Sciatic nerve (tissue), 2 donors: ENCODE measurements at regions not wholly inside any gene's neighbourhood (a gene's known extent, or its start where the extent isn't known, plus 50 kb on each side); places are given as distances from the start of the nearest gene placed in this dataset.
A peak's percentile ranks its signal among the peaks of the same experiment; 100 is the strongest.

Experiments used
- ATAC-seq: fragments of 200-7000 bp; cut with Tn5 transposase; one replicate; pipeline ENCODE4 v1.9.1; 2020; ENCODE audit warnings: mild to moderate bottlenecking, moderate library complexity
- DNase-seq: peaks from one replicate; pipeline ENCODE4 v3.0.0-alpha.2; 2020; ENCODE audit warnings: low spot score
- intact Hi-C: fragments of 100-400 bp; cut with DNase I; formaldehyde crosslinking; loops from one replicate; pipeline ENCODE4 v1.14.2; 2022
- donor health status: DM: no; HTN: no; CAD: no.
- donor health status: DM: no; HTN: no; CAD: no.

DNA sequence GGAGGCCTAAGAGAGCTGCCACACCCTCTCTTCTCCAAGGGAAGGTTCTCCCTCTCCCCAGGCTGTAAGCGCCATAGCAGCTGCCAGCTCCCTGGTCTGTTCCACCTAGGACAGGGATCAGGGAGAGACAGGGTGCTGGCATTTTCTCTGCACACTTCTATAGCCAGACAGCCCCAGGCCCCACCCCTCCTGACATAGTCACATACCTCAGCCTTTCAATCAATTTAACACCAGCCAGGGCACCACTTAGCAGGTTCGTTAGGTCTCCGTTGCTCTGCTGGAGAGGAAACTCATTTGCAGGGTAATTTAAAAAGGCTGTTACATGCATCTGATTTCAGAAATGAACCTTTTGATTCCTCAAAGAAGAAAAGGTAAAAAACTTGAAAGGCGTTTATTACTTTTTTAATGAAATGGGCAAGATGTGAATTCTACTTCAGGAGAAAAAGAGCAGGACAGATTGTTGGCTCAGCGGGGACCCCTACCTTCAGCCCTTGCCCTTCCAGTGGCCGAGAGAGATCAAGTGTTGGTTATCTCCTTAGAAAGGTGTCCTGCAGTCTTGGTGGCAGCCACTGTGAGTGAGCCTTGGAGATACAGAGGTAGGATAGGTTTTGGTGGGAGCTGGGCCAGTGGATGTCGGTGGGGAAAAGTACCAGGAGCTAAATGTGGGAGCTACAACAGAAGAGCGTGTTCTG is 180.5 kb upstream of the GALNT17 start:
- DNase-seq (no peak), ATAC-seq (no peak)
- intact Hi-C loops: no loop called here

GRCh38 chr7:70952311-70952710 is 179.6 kb upstream of the GALNT17 start:
- ATAC-seq: no peak
- no peak for DNase-seq
- intact Hi-C loops: no loop called here

- intact Hi-C loops: no loop called here
- ATAC-seq (peak; percentile 55), DNase-seq (no peak)
Observed at GRCh38 chr7:70953331-70953741, 178.6 kb upstream of the GALNT17 start.

DNA sequence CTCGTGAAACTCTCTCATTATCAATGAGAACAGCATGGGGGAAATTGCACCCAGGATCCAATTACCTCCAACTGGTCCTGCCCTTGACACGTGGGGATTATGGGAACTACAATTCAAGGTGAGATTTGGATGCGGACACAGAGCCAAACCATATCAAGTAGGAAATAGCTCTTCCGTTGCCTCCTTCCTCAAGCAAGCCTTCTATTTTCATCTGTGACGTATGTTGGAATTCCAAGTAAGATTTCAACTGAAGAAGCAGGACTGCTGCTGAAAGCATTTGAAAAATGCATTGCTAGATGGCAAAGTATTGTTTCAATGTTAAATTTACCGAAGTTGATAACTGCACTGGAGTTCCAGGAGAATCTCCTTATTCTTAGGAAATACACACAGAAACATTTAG is 178.1 kb upstream of the GALNT17 start:
- DNase-seq: no peak
- intact Hi-C loops: no loop called here
- ATAC-seq: no peak

DNA sequence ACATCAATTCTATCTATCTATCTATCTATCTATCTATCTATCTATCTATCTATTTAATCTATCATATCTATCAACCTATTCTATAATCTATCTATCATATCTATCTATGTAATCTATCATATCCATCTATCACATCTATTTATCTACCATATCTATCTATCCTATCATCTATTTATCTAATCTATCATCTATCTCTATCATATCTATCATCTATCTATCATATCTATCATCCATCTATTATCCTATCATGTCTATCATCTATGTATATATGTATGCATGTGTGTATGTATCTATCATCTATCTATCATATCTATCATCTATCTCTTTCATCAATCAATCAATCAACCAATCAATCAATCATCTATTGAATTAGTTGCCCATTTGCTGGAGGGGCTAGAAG is 159.3 kb upstream of the GALNT17 start:
- no peak for DNase-seq
- intact Hi-C loops: no loop called here
- no peak for ATAC-seq

- DNase-seq: no peak
- ATAC-seq: no peak
- intact Hi-C loops: no loop called here
Observed at GRCh38 chr7:70975754-70976153, 156.2 kb upstream of the GALNT17 start.

DNA sequence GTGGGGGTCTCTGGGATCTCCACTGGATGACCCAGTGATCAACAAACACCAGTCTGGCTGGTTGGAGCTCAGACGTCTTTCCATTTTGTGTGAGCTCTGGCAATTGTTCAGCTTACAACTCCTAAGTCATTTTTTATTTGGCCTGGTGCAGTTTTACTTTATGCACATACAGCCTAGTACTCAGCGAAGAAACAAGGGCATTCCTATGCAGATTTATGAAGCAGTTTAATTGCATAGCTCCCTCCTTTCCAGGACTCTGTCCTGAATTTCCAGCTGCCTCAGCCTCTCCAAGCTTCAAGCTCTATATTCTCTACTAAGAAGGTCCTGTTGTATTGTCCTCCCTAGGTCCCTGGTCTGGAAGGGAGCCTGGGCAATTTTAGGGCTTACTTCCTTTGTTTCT is 145.6 kb upstream of the GALNT17 start:
- ATAC-seq (no peak), DNase-seq (no peak)

DNA sequence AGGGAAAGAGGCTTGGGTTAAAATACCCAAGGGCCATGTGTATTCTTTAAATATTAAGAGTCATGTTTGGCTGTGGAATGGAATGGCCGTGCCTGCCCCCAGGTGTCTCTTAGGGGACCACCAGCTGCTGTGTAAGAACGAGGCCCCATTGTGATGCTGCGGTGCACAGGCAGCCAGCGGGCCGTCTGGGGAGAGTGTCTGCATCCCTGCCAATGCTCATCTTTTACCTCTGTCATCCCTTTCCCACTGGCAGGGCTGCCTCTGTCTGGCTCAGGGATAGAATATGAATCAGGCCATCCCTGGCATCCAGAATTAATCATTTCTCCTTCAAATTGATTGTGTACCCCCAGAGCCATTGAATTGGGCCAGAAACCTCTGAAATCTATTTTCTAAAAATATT is 137.8 kb upstream of the GALNT17 start:
- no peak for DNase-seq
- intact Hi-C loops: no loop called here
- no peak for ATAC-seq

More for the DNA sequence above, 145.6 kb upstream of the GALNT17 start:
- intact Hi-C loops: no loop called here

GRCh38 chr7:70997261-70997660 is 134.7 kb upstream of the GALNT17 start:
- no peak for DNase-seq
- intact Hi-C loops: no loop called here
- ATAC-seq: no peak

DNA sequence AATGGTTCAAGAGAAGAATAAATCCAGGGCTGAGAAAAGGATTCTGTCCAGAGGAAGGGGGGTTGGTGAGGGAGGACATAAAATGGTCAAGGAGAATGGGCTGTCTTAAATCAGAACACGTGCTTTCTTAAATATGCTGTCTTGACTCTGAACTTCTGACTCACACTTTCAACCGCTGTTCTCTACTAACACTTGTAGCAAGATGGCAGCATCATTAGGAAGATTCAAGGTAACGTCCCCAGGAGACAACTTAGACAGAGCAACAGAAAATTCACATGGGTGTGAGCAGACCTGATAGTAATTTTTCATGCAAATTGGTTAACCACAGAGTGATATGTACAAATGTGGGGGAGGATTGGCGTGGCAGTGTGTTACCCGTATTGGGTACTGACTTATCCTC is 126.8 kb upstream of the GALNT17 start:
- intact Hi-C loops: no loop called here
- DNase-seq: no peak
- ATAC-seq: no peak

GRCh38 chr7:71009636-71010035 is 122.3 kb upstream of the GALNT17 start:
- intact Hi-C loops: no loop called here
- DNase-seq (no peak), ATAC-seq (no peak)

DNA sequence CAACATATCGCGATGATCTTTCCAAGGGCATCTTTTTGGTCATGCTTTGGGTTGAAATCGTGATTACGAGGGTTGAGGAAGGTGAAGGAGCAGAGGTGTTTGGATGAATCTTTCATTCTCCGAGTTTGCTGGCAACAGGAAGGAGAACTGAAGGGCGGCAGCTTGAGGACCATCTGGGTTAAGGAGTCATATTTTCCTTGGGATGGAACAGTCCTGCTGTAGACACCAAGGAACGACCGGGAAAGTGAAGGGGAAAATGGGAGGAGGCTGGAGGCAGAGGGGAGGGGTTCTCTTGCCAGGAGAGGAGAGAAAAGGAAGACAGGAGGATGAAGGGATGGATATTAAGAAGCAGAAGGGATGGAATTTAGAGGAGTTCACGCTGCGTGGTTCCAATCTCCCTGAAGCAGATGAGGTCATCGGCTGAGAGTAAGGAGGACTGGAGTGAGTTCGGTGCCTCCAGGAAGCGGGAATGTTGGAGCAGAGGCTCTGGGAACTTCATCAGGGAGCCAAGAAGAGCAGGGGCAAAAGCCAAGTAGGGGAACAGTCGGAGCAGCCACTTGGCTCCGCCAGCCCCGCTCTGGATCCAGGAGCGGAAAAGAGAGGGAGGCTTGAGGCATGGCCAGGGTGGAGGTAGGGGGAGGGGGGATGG is 116.6 kb upstream of the GALNT17 start:
- ATAC-seq (peak; percentile 77), DNase-seq (no peak)
- intact Hi-C loops: no loop called here

DNA sequence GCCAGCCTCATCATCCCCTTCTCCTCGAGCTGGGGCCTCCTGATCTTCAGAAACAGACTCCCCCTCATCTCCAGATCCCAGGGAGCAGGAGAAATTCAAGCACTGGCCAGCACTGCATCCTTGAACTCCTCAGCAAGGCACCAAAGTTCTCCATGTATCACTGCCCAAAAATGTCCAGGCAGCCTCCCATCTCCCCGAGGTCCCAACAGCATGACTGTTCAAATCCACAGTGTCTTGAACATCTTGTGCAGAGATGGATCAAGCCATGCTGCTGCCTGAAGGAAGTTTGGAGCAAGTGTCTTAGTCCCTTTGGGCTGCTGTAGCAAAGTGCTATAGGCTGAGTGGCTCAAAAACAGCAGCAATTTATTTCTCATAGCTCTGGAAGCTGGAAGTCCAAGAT is 115.5 kb upstream of the GALNT17 start:
- intact Hi-C loops: no loop called here
- ATAC-seq (no peak), DNase-seq (no peak)

- ATAC-seq: no peak
- no peak for DNase-seq
- intact Hi-C loops: no loop called here
Observed at GRCh38 chr7:71017602-71018001, 114.3 kb upstream of the GALNT17 start.

DNA sequence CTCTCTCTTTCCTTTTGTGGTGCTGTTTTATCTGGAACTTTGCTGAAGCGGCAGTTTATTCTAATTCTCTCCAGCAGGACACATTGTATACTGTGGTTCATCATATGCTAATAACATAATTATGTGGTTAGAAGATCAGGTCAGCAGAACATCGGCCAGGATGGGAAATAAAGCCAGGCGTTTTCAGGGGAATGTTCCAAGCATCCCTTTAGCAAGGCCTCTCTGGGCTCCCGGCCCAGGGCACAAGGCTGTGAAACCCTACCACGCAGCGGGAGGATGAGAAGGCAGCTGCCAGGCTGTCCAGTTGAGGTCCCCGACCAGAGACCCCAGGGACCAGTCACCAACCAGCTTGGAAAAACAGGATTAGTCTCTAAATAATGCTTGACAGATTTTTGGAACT is 112.2 kb upstream of the GALNT17 start:
- DNase-seq: peak; percentile 69
- ATAC-seq: peak; percentile 82
- intact Hi-C loops: no loop called here

DNA sequence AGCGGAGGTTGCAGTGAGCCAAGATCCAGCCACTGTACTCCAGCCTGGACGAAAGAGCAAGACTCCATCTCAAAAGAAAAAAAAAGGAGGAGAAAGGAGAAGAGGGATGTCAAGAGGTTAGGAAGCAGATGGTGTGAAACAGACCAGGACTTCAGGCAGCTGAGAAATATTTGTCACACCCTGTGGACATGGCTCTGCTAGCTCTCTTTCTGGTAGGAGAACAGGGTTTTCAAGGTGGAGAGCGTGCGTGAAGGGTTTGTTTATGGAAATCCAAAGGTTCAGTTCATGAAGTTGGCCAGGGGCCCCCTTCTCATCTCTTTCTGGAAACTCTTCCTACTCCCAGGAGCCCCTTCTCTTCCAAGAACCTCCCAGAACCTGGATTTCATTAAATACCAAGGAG is 110.8 kb upstream of the GALNT17 start:
- DNase-seq (no peak), ATAC-seq (peak; percentile 60)
- intact Hi-C loops: no loop called here

- no peak for ATAC-seq
- intact Hi-C loops: no loop called here
- DNase-seq: no peak
Observed at GRCh38 chr7:71026680-71027079, 105.3 kb upstream of the GALNT17 start.

GRCh38 chr7:71034243-71034642 is 97.7 kb upstream of the GALNT17 start:
- ATAC-seq: no peak
- intact Hi-C loops: no loop called here
- DNase-seq: no peak

- intact Hi-C loops: no loop called here
- DNase-seq (no peak), ATAC-seq (no peak)
Observed at GRCh38 chr7:71042591-71042990, 89.4 kb upstream of the GALNT17 start.

- ATAC-seq (no peak), DNase-seq (no peak)
- intact Hi-C loops: no loop called here
Observed at GRCh38 chr7:71050492-71050891, 81.5 kb upstream of the GALNT17 start.

- intact Hi-C loops: no loop called here
Observed at GRCh38 chr7:71055504-71055903, 76.4 kb upstream of the GALNT17 start.

More at GRCh38 chr7:71055504-71055903, 76.4 kb upstream of the GALNT17 start:
- ATAC-seq: no peak
- DNase-seq: no peak
